GM21390 (cell line): ENCODE measurements at regions not wholly inside any gene's neighbourhood (a gene's known extent, or its start where the extent isn't known, plus 50 kb on each side); places are given as distances from the start of the nearest gene placed in this dataset.
A peak's percentile ranks its signal among the peaks of the same experiment; 100 is the strongest.
"Not testable (repeated sequence)": the region's sequence is repeated elsewhere in the genome, so short reads cannot be mapped to it uniquely, and the experiment has no call there.

Experiments
- ATAC-seq: cut with Tn5 transposase; IDR thresholded peaks from one replicate; pipeline ENCODE4 v1.9.1; 2021; ENCODE audit not compliant: unreplicated experiment

GRCh38 chr6:121634586-121634985, 199.1 kb downstream of the GJA1 start:
- ATAC-seq, result not testable (repeated sequence)

DNA sequence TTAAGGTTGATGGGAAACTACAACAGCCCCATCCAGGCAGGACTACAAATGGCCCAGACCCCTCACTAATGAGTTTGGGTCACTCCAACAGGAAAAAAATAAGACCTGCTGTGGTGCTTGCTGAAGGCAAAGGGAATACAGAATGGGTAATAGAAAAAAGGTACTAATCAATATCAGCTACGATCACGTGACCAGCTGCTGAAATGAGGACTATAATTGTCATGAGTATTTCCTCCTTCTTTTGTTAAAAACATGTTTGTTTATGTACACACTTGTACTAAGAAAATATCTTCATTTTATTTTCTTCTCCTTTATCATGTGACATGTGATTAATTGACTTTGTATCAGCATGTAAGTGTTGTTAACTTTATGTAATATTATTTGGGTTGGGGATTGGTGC, 199.9 kb downstream of the GJA1 start:
- ATAC-seq, result no peak

DNA sequence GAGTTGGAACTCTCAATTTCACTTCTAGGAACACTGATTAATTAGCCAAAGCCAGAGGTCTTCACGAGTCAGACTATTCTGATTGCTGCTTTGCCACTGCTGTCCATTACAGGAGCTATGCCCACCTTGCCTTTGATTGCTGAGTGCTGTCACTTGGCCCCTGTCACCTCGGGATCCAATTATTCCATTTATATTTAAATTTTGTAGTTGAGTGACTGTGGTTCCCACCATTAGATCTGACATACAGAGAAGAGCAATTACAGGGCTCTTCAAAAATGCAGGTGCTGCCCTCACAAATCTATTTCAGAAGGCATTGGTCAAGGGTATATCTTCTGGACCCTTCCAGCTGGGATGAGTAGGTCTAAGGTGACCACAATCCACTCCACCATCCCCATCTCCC, 200.8 kb downstream of the GJA1 start:
- not testable (repeated sequence) for ATAC-seq

DNA sequence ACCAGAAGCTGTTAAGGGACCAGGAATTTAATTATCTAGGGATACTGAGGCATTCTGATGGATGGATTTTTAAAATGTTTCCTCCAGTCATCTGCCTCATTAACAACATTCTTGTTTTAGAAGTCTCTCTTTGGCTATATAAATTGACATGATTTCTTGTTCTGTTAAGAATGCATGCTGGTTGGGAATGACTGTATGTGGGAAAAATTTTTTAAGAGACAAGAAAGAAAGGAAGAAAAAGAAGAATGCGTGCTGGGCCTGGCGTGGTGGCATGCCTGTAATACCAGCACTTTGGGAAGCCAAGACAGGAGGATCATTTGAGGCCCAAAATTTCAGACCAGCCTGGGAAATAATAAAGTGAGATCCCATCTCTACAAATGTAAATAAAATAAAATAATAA, 203.6 kb downstream of the GJA1 start:
- ATAC-seq, result no peak

DNA sequence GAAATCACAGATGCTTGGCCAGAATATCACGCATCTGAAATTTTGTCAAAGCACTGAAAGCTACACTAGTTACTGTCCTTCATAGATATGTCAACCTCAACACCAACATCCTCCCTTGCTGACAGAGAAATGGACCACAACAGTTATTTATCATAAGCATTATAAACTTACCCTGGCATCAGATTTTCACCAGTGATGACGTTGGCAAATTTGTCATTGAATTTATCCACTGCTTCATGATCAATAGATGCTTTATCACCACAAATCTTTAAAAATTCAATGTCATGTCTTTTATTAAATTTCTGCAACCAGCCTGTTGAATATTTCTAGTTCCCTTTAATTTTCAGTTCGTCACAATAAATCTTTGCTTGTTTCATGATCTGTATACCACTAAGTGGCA, 205.7 kb downstream of the GJA1 start:
- no peak for ATAC-seq

GRCh38 chr6:121645100-121645745, 209.8 kb downstream of the GJA1 start:
- peak; percentile 44 for ATAC-seq

DNA sequence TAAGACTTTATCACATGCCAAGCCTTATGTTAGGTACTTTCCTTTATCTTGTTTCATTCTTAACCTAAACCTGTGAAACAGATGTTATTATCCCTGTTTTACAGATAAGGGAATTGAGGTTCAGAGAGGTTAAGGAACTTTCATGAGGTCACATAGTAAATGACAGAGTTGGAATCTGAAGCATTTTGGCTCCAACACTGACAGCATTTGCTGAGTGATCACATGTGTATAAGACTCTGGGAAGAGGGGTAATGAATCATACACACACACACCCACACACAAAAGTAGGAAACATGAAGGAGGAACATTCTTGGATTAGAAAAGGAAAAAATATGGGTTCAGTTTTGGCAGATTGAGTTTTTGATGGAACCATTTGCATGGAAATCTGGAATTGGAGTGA, 212.5 kb downstream of the GJA1 start:
- ATAC-seq, result no peak

DNA sequence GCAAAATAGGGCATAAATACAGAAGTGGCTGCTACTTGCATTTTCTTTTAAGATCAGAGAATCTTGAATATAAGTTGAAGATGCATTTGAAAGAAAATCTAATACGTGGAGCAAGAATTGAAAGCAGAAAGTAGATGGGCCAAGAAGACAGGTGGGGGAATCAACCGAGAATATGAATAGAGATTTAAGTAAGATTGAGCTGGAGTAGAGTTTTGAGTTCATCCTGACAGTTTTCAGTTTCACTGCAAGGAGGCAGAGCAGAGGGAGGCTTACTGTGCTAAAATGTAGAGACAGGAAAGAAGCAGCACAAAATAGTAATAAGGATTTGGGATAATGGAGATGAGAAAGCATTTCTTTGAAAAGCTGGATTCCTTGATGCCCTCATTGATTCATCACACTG, 214.5 kb downstream of the GJA1 start:
- no peak for ATAC-seq

GRCh38 chr6:121651420-121651819, 216.0 kb downstream of the GJA1 start:
- ATAC-seq, result no peak

DNA sequence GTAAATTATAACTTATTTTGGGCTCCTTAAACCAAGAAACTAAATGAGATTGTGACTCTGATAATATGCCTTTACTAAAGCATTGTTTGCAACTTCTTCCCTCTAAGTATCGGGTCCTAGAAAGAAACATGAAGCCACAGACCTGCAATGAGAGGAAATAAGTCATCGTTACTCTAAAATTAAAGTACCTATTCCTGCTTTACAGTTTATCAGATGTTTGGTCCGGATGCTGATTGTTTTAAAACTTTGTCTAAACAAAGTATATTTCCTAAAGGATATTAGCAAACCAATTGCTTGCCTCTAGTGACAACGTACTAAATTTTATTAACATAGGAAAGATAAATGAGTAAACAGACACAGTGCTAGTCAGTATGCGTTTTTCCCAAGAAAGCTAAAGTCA, 216.8 kb downstream of the GJA1 start:
- ATAC-seq, result no peak

DNA sequence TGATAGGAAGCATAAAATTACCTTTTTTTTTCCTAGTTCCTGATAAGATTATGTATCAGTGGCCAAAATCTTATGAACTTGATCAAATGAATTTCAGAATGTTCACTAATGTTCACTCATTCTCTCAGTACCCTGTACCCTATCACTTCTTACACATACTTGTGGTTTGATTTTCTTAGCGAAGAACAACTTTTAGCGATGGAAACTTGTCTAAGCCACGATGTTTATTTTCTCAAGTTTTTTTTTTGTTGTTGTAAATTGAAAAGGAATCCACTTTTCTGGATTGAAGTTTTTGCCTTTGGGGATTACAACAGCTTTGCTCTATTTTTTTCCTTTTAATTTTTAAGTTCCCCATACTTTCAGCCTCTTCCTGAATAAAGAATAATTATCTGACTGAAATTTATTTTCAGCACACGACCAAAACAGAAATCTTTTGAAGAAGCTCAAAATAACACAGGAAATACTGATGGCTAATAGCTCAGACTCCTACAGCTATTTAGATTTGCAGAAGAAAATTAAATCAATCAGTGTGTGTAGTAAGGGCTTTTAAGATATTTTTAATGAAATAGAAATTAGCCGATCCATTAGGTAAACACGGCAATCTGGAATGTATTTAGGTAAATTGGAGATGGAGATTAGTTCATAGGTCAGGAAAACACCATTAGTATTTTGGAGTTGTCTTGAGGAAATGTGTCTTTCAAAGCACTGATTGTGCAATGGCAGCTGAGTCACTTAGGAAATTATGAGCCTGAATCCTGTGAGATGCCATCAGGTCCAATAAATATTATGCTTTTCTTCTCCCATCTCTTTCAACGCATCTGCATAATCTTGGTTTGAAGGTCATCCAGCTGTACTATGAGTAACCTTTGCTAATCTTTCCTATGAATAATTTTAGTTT, 217.5 kb downstream of the GJA1 start:
- no peak for ATAC-seq

DNA sequence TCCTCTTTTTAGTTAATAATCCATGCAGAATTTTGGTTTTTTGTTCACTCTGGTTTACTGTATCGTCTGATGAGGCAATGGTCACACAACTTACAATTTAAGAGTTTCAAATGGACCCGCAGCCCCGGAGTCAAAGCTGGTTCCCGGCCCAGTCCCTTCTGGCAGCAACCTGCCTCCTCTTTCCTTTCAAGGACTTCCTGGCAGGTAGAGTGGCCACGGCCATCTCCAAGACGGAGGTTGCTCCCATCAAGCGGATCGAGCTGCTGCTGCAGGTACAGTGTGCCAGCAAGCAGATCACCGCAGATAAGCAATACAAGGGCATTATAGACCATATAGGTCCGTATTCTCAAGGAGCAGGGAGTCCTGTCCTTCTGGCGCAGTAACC, 218.2 kb downstream of the GJA1 start:
- ATAC-seq, result no peak

GRCh38 chr6:121657972-121658371, 222.5 kb downstream of the GJA1 start:
- no peak for ATAC-seq

GRCh38 chr6:121660277-121660676, 224.8 kb downstream of the GJA1 start:
- no peak for ATAC-seq

DNA sequence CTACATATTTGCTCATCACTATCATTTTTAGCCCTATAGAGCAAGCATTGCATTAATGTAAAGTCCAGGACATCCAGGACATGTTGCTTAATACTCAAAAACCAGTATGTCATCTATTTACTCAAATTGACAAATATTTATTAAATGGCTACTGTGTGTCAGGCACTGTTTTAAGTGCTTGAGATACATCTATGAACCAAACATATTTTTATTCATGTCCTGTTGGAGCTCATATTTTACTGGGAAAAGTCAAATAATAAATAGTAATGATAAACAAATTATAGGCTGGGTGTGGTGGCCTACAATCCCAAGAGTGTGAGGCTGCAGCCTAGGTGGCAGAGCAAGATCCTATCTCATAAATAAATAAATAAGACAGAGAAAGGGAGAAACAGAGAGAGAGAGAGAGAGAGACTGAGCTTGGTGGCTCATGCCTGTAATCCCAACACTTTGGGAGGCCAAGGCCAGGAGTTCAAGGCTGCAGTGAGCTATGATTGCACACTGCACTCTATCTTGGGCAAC, 227.9 kb downstream of the GJA1 start:
- no peak for ATAC-seq

- ATAC-seq, result no peak
Measured at GRCh38 chr6:121664158-121664557, 228.7 kb downstream of the GJA1 start.

GRCh38 chr6:121666814-121667213, 231.4 kb downstream of the GJA1 start:
- no peak for ATAC-seq

DNA sequence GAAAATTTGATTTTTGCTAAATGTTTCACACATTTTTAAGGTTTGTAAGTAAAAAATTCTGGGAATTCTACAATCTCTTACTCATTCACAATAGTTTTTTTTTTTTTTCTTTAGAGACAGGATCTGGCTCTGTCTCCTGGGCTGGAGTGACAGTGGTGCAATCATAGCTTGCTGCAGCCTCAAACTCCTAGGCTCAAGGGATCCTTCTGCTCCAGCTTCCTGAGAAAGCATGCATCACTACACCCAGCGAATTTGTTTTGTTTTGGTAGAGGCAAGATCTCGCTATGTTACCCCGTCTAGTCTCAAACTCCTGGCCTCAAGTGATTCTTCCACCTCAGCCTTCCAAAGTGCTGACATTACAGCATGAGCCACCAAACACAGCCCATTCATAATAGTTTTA, 232.8 kb downstream of the GJA1 start:
- ATAC-seq, result no peak

GRCh38 chr6:121670511-121670910, 235.1 kb downstream of the GJA1 start:
- no peak for ATAC-seq

GRCh38 chr6:121677571-121677970, 242.1 kb downstream of the GJA1 start:
- no peak for ATAC-seq

GRCh38 chr6:121678245-121678644, 242.8 kb downstream of the GJA1 start:
- no peak for ATAC-seq

DNA sequence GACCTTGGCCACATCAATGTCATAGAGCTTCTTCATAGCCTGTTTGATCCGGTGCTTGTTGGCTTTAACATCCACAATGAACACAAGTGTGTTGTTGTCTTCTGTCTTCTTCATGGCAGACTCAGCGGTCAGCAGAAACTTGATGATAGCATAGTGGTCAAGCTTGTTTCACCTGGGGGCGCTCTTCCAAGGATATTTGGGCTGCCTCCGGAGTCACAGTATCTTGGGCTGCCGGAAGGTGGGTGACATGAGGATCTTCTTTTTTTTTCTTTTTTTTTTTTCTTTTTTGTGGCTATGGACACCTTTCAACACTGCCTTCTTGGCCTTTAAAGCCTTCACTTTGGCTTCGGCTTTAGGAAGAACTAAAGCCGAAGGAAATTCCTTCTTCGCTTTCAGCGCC, 244.6 kb downstream of the GJA1 start:
- ATAC-seq, result no peak
